Esophagus squamous epithelium (tissue), 4 donors: ENCODE measurements at regions not wholly inside any gene's neighbourhood (a gene's known extent, or its start where the extent isn't known, plus 50 kb on each side); places are given as distances from the start of the nearest gene placed in this dataset.
"Not testable (repeated sequence)": the region's sequence is repeated elsewhere in the genome, so short reads cannot be mapped to it uniquely, and the experiment has no call there.

Experiments
- CTCF ChIP-seq, 6 experiments: fragments of 450-650 bp in 4 of 6; fragments of 200-600 bp in 2 of 6; sonication (generic) in 2 of 6; IDR thresholded peaks; one replicate each; pipeline ENCODE4 v1.5.1; 2016 to 2019; ENCODE audit warnings: antibody characterized with exemption in 6 of 6, mild to moderate bottlenecking in 4 of 6, moderate library complexity in 4 of 6
- POLR2A ChIP-seq, 4 donors: fragments of 450-650 bp; IDR thresholded peaks; one replicate each; pipeline ENCODE4 v1.6.1; 2017; ENCODE audit warnings: antibody characterized with exemption in 4 of 4, mild to moderate bottlenecking in 4 of 4, moderate library complexity in 3 of 4

- TF ChIP-seq CTCF, POLR2A (IDR thresholded peaks at IDR 0.05): not testable (repeated sequence)
These were observed 49.9 kb upstream of the MCHR2 start for GRCh38 chr6:100043961-100044360.
